Psoas muscle (tissue), 7 donors: ENCODE measurements at regions not wholly inside any gene's neighbourhood (a gene's known extent, or its start where the extent isn't known, plus 50 kb on each side); places are given as distances from the start of the nearest gene placed in this dataset.

Experiments
- ATAC-seq, 4 donors: fragments of 200-7000 bp; cut with Tn5 transposase; one replicate each; pipeline ENCODE4 v1.9.1; 2020; ENCODE audit warnings: moderate library complexity in 3 of 4, mild to moderate bottlenecking in 2 of 4
- DNase-seq, 2 donors: peaks; one replicate each; pipeline ENCODE4 v3.0.0-alpha.2; 2020
- H3K27ac ChIP-seq: fragments of 200-600 bp; one replicate; pipeline ENCODE4 v1.8.0; 2022
- H3K27me3 ChIP-seq, 3 donors: fragments of 200-600 bp in 1 of 3; one replicate each; pipeline versions ENCODE4 v1.6.1 to v1.8.0; 2013 to 2022; ENCODE audit warnings: low read length in 2 of 3, mild to moderate bottlenecking in 2 of 3, moderate library complexity in 1 of 3; ENCODE audit not compliant: insufficient read depth in 3 of 3
- H3K36me3 ChIP-seq, 2 donors: fragments of 200-600 bp in 1 of 2; one replicate each; pipeline versions ENCODE4 v1.6.1 to v1.8.0; 2013 to 2022; ENCODE audit warnings: low read depth in 1 of 2, mild to moderate bottlenecking in 1 of 2, moderate library complexity in 1 of 2; ENCODE audit not compliant: insufficient read depth in 1 of 2
- H3K4me1 ChIP-seq: fragments of 200-600 bp; one replicate; pipeline ENCODE4 v1.8.0; 2022
- H3K4me3 ChIP-seq: fragments of 200-600 bp; one replicate; pipeline ENCODE4 v1.8.0; 2022; ENCODE audit warnings: mild to moderate bottlenecking
- H3K9me3 ChIP-seq: fragments of 200-600 bp; one replicate; pipeline ENCODE4 v1.8.0; 2022
- CTCF ChIP-seq: fragments of 200-600 bp; IDR thresholded peaks from one replicate; pipeline ENCODE4 v1.8.0; 2022; ENCODE audit warnings: antibody characterized with exemption
- WGBS, 3 donors: extraction: QIAGEN DNeasy Blood & Tissue Kit; methylation state at CpG; one replicate each; pipeline versions ENCODE4 v1.1.6 to v1.1.7; 2013; 5-methylcytosine and 5-hydroxymethylcytosine counted together
- intact Hi-C, 2 donors: fragments of 100-400 bp; cut with DNase I; formaldehyde crosslinking; loops; one replicate each; pipeline versions ENCODE4 v1.11.0 to v1.14.2; 2022
- donor health status: healthy with polysubstance abuse.
- donor health status: DM: no; HTN: no; CAD: no; lungs with moderate emphysema.
- donor health status: Bipolar disorder and iron deficiency.
- donor health status: healthy.
- donor health status: DM: yes; HTN: yes; CAD: no.
- donor health status: DM: no; HTN: no; CAD: no.
- donor health status: DM: yes; HTN: yes; CAD: no.

- no peak overlapping the region for H3K27ac ChIP-seq
- 85 to 88% (median 86%) methylated on average over 38 to 39 of the region's 39 CpGs for WGBS, 3 donors
Measured at GRCh38 chr12:38154096-38155019, 162.2 kb upstream of the ALG10B start.

DNA sequence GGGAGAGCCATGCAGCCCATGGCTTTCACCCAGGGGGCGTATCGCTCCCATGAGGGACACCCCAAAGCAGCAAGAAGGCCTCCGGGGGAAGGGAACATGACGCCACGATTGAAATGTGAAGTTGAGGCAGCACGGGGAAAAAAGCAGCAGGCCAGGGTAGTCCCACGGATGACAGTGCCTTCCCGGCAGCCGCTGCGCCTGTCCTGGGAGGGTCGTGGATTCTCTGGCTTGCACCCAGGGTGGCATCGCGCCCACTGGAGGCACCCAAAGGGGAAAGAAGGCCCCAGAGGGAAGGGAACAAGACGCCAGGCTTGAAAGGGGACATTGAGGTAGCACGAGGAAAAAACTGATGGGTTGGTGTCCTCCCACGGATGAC is 161.6 kb upstream of the ALG10B start:
- intact Hi-C loops: no loop called here
- DNase-seq (no peak), ATAC-seq (no peak)
- Histone ChIP-seq H3K27me3 (peaks cover 0 to 2% (median 0%) of the 10 kb centered on the region in 3 donors), H3K4me3 (no peak overlapping the region), H3K27ac (no peak overlapping the region), H3K4me1 (no peaks in the 10 kb centered on the region), H3K36me3 (no peaks in the 10 kb centered on the region), H3K9me3 (no peaks in the 10 kb centered on the region)
- TF ChIP-seq CTCF: no peak
- WGBS, 3 donors: 86 to 88% (median 86%) methylated on average over 14 to 16 of the region's 16 CpGs

More at GRCh38 chr12:38154096-38155019, 162.2 kb upstream of the ALG10B start:
- intact Hi-C loops: no loop called here
- DNase-seq: no peak
- Histone ChIP-seq H3K27me3 (peaks cover 0 to 2% (median 0%) of the 10 kb centered on the region in 3 donors), H3K36me3 (no peaks in the 10 kb centered on the region), H3K4me1 (no peaks in the 10 kb centered on the region), H3K9me3 (no peaks in the 10 kb centered on the region), H3K4me3 (no peak overlapping the region)
- no peak for TF ChIP-seq CTCF
- ATAC-seq: no peak

GRCh38 chr12:38155526-38156496 is 160.8 kb upstream of the ALG10B start:
- H3K36me3 ChIP-seq: no peaks in the 10 kb centered on the region
- H3K9me3 ChIP-seq: no peaks in the 10 kb centered on the region
- H3K4me1 ChIP-seq: no peaks in the 10 kb centered on the region
- intact Hi-C loops: no loop called here
- no peak for TF ChIP-seq CTCF
- 79 to 85% (median 85%) methylated on average over 48 to 52 of the region's 52 CpGs for WGBS, 3 donors
- no peak overlapping the region for H3K4me3 ChIP-seq
- DNase-seq (peak in 1 of 2 donors; percentile 49), ATAC-seq (no peak)
- H3K27ac ChIP-seq: no peak overlapping the region
- peaks cover 0 to 2% (median 0%) of the 10 kb centered on the region in 3 donors for H3K27me3 ChIP-seq

DNA sequence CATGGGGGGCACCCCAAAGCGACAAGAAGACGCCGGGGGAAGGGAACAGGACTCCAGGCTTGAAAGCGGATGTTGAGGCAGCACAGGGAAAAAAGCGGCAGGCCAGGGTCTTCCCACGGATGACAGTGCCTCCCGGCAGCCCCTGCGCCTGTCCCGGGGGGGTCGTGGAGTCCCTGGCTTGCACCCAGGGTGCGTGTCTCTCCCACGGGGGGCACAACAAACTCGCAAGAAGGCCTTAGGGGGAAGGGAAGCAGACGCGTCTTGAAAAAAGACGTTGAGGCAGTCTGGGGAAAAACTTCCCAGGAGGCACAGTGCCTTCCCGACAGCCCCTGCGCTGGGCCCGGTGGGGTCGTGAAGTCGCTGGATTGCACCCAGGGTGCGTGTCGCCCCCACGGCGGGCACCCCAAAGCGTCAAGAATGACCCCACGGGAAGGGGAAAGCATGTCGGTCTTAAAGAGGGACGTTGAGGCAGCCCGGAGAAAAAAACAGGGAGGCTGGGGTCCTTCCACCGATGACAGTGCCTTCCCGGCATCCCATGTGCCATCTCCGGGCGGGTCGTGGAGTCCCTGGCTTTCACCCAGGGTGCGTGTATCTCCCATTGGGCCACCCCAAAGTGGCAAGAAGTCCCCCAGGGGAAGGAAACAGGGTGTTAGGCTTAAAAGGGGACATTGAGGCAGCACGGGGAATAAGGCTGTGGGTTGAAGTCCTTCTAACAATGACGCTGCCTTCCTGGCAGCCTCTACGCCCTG is 159.9 kb upstream of the ALG10B start:
- 85 to 88% (median 87%) methylated on average over 33 to 39 of the region's 39 CpGs for WGBS, 3 donors
- DNase-seq (no peak), ATAC-seq (no peak)
- no peak overlapping the region for H3K27ac ChIP-seq
- intact Hi-C loops: no loop called here
- H3K27me3 ChIP-seq: peaks cover 0 to 2% (median 0%) of the 10 kb centered on the region in 3 donors
- no peak overlapping the region for H3K4me3 ChIP-seq
- H3K36me3 ChIP-seq: no peaks in the 10 kb centered on the region
- no peak for TF ChIP-seq CTCF
- no peaks in the 10 kb centered on the region for H3K4me1 ChIP-seq
- no peaks in the 10 kb centered on the region for H3K9me3 ChIP-seq
